GM21381 (cell line): ENCODE measurements at regions not wholly inside any gene's neighbourhood (a gene's known extent, or its start where the extent isn't known, plus 50 kb on each side); places are given as distances from the start of the nearest gene placed in this dataset.

Experiments used
- ATAC-seq: cut with Tn5 transposase; IDR thresholded peaks from one replicate; pipeline ENCODE4 v1.9.1; 2021; ENCODE audit warnings: mild to moderate bottlenecking, moderate library complexity; ENCODE audit not compliant: unreplicated experiment

DNA sequence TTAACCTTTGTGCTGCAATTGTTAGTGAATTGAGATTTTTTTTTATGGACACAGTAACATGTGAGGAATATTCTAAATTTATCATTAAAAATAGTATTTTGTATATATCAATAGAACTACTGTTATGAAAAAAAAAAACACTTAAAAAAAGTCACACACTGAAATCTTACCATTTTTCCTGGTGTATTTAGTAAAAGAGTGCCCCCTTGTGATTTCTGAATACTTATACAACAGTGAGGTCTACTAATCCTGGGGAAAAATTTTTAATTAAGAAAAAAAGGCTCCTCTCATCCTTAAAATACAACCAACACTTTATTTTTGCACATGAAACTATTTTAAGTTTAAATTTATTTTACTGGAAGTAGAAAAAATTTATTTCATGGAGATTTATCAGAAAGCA, 56.4 kb upstream of the SPOCK3 start:
- ATAC-seq, result no peak

DNA sequence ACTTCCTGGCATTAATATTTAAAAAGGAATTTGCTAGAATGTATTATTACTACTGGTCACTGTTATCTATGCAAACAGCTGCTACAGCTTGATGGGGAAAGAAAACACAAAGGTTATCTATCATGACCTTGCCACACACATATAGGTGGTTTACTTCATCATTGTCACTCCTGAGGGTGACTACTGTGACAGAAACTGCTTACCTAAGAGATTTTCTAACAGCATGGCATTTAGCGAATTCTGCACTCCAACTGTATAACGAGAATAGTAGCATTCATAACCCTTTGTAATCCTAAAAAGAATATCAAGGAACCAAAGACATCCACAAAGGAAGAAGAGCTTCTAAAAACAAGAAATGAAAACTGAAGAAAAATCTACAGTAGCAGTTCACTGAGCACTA, 74.6 kb upstream of the SPOCK3 start:
- ATAC-seq, result no peak

GRCh38 chr4:167321299-167321698, 87.0 kb upstream of the SPOCK3 start:
- ATAC-seq, result no peak

GRCh38 chr4:167339781-167340180, 105.5 kb upstream of the SPOCK3 start:
- ATAC-seq, result no peak

DNA sequence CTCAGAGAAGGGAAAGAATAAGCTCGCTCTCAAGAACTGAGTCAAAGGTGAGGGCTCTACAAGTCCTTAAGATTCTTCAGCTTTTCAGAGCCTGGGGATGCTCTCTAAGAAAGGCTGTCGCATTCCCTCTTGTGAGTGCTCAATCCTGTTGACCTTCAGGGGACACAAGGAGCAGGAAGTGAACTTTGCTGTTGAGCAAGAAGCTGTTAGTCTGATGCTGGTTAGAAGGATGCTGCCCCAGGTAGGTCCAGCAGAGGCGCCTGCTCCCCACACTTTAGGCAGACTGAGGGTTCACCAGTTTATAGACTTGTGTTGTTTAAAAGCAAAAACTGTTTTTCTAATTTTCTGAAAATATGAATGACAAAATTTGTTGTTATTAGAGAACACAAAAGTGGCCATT, 125.4 kb upstream of the SPOCK3 start:
- ATAC-seq, result no peak

DNA sequence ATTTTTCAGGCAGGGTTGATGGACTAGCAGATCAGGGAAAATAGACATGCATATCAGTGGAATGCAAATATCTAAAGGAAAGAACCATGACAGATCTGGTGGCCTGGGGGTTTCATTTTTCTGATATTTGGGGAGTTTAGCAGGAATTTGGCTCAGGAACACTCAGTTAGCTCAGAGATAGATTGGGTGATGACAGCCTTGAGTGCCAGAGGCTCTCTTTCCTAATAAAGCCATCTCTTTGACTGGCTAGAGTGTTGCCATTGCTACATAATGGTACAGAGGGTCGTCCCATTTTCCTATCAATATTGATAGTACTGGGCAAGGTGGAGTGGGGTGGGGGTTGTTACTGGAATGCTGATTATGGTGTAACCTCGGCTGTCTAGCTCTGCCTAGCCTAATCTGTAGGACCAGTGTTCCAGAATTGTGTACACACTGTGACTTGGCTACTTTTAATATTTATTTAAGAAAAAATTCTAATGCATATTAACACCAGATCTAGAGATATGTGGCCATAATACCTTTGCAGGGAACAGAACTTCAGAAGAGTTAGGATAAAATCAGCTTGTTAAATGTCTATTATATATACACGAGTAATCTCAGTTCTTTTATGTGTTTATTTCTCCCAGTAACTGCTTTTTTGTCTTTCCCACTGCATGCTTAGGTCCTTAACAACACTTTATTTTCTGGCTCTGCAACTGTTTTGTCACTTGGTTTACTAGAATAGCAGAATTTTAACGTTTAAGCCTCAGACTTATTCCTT, 145.0 kb upstream of the SPOCK3 start:
- ATAC-seq, result no peak

- no peak for ATAC-seq
These were observed 146.7 kb upstream of the SPOCK3 start for GRCh38 chr4:167380964-167381363.

DNA sequence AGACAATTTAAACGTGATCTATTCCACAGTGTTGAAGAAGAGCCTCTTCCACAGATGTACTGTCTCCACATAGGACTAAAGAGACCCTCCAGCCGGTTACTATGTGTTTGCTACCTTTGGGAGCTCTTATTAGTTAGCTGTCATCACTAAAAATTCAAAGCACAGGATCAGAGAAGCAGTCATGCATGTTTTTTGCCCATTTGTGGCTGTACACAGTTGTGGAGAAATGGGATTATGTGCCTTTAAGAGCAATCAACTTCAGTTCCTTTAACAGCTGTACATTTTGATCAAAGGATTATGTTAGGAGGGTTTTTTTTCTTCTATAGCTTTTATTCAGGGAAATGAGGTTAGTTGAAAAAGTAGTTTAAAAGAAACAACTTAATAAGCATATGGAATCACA, 149.0 kb upstream of the SPOCK3 start:
- ATAC-seq, result no peak

GRCh38 chr4:167397586-167397985, 163.3 kb upstream of the SPOCK3 start:
- ATAC-seq, result no peak

DNA sequence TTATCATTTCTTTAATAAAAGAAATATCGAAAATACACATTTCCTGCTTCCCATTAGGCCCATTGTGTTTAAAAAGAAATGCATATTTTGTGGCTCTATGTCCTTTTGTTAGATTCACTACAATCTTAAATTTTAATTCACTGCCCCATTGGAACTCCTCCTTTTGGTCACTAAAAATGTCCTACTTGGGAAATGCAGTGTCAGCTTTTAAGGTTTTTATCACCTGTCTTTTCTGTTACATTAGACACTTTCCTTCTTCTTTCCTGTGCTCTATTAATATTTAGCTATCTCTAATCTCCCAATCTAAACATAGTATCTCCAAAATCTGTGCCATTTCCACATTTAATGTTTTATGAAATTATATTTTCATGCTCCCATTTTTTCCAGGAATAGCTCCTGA, 164.9 kb upstream of the SPOCK3 start:
- ATAC-seq, result no peak

GRCh38 chr4:167406181-167406580, 171.9 kb upstream of the SPOCK3 start:
- no peak for ATAC-seq

DNA sequence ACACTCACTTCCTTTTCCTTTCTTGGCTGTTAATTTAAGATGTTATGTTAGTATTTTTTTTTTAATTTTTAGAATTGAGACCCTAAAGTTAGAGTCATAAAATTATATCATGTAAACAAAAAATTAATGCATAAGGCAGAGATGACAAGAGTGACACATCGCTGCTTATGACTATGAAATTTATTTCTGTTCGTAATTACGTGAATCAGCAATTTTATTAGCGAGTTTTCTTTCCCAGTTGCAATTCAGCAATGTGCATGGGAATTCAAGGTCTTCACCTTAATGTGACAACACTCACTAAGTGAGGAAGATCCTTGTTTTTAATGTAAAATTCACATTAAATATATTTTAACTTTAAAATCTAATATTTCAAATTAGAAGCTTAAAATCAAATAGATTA, 181.2 kb upstream of the SPOCK3 start:
- ATAC-seq, result no peak

- no peak for ATAC-seq
These were observed 185.3 kb upstream of the SPOCK3 start for GRCh38 chr4:167419468-167420140.

DNA sequence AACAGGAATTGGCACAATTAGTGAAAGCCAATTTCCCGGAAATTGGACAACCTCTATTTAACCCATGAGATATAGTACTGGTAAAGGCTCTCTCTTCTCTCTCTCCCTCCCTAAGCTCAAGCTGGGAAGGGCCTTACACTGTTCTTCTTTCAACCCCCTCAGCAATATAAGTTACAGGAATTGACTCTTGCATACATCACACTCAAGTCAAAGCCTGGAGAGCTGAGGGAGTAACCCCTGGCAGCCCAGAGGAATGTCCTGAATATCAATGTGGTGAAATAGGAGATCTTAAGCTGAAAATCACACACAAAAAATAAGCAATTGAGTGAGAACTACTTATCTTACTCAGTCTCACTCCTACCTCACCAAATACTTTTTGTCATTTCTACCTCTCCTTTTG, 186.9 kb upstream of the SPOCK3 start:
- no peak for ATAC-seq

GRCh38 chr4:167424341-167425256, 190.3 kb upstream of the SPOCK3 start:
- ATAC-seq, result no peak

- no peak for ATAC-seq
These were observed 193.9 kb upstream of the SPOCK3 start for GRCh38 chr4:167428156-167428555.

DNA sequence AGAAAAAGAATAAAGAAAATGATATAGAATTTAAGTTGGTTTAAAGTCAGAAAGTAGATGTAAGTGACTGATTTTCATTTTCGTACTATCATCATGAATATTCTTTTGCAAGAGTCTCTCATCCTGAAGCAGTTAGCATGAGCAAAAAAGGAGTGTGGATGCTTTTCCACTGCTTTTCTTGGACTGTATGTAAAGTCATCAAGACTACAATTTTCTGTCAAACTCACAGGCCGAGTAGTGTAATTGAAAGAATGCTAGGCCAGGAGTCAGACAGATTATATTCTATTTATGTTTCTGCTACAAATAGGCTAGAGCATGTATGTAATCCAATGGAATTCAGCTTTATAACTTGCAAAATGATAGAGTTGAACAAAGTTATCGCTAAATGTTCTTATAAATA, 197.1 kb upstream of the SPOCK3 start:
- ATAC-seq, result no peak

- ATAC-seq, result no peak
These were observed 201.5 kb upstream of the SPOCK3 start for GRCh38 chr4:167435786-167436185.

DNA sequence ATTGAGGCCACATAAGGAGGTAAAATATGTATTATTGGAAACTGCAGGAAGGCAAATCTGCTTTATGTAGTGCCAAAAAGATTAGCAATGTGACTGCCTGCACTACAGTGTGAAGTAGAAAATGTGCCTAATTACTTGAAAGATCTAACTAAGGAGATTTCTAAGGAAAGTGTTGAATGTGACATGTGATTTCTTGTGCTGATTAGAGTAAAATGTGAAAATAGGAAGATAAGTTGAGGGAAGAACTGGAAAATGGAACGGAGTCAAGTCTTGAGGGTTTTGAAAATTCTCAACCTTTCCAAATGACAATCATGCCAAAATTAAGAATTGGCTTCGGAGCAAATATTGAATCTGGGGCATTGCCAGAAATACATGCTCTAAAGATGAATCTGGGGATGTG, 209.5 kb upstream of the SPOCK3 start:
- ATAC-seq, result no peak

GRCh38 chr4:167452922-167453430, 218.7 kb upstream of the SPOCK3 start:
- ATAC-seq, result no peak

DNA sequence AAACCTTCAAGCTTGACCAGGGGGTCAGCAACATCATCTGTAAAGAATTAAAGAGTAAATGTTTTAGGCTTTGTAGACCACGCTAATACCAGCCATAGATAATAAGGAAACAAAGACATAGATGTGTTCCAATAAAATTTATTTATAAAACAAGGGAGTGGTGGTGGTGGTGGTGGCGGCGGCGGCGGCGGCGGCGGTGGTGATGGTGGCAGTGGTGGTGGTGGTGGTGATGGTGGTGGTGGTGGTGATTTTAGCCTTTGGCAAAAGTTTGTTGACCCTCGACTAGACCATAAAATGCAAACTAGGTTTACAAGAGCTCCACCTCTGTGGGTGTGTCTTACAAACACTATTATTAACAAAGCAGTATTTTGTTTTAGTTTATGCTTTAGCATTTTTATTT, 222.3 kb upstream of the SPOCK3 start:
- no peak for ATAC-seq
